ENCODE measurements at regions not wholly inside any gene's neighbourhood (a gene's known extent, or its start where the extent isn't known, plus 50 kb on each side); places are given as distances from the start of the nearest gene placed in this dataset.
"Not testable (repeated sequence)": the region's sequence is repeated elsewhere in the genome, so short reads cannot be mapped to it uniquely, and the experiment has no call there.

DNA sequence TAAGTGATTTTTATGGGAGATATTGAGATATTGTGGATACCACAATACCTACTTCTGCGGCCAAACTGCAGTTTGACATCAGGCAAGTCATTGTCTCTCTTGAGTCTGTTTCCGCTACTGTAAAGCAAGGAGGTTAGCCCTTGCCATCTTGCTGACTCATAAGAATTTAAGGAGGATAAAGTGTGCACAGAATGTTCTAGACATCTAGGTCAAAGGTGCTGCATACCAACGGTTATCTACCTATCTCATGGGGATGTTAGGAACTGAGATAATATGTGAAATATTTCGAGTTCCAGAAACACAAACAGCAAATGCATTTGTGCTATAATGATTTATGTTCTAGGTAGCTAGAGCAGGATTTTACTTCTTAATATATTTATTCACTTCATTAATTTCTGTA is 211.5 kb upstream of the NR3C2 start:
- DNase-seq (ENCODE audit: low read depth in 2 of 2), result no peak

DNA sequence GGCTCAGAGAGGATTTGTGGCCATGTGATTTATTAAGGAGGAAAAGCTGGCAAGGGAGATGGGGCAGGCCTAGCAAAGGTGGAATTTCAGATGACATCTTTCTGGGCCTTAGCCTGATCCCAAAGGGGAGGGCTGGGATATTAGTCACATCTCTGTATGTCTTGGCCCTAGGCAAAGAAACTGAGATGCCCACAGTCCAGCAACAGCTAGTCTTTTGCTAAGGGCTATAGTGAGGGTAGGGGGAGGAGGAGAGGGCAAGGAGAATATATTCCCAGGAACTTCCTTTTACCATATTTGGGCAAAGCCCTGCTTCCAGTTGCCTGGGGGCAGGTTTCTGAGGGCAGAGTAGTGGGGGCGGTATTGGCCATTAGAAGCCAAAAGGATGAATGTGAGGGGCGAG is 209.8 kb upstream of the NR3C2 start:
- no peak for DNase-seq (ENCODE audit: low read depth in 2 of 2)

DNA sequence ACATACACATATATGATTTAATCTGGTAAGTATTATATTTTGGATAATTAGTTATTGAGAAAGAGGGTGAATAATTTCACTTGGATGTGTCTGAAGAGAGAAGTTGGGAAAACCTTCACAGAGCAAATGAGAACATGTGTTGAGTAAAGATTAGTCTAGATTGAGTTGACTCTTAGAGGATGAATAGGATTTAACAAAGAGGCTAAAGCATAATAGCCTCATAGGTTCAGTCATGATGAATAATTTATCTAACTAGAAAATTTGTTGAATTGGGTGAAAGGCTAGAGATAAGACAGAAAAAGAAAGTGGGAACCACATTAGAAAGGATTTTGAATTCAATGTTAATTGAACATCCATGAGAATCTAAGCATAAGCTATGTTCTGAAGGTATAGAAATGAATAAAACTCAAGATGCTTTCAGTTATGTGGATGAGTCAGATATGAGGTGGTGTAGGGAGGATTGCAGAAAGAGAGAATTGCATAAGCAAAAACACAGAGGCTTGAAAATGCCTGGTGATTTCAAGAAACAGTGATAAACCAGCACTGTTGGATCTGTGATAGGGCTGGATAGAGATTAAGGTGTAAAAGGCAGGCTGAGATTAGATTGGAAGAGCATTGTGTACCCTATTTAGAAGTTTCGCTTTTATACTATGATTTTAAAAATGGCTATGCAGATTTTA is 207.6 kb upstream of the NR3C2 start:
- peak; percentile 0 to 3 for DNase-seq (ENCODE audit: low read depth in 2 of 2)

GRCh38 chr4:148643851-148644250 is 201.6 kb upstream of the NR3C2 start:
- no peak for DNase-seq (ENCODE audit: low read depth in 2 of 2)

- DNase-seq (ENCODE audit: low read depth in 2 of 2), result no peak
Measured at GRCh38 chr4:148642907-148643306, 200.7 kb upstream of the NR3C2 start.

DNA sequence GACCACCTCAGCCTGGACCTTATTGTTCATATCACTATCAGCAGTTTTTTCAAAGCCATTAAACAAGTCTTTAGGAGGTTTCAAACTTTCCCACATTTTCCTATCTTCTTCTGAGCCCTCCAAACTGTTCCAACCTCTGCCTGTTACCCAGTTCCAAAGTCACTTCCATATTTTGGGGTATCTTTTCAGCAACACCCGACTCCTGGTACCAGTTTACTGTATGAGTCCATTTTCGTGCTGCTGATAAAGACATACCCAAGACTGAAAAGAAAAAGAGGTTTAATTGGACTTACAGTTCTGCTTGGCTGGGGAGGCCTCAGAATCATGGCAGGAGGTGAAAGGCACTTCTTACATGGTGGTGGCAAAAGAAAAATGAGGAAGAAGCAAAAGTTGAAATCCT is 195.9 kb upstream of the NR3C2 start:
- DNase-seq (ENCODE audit: low read depth in 2 of 2), result not testable (repeated sequence)

DNA sequence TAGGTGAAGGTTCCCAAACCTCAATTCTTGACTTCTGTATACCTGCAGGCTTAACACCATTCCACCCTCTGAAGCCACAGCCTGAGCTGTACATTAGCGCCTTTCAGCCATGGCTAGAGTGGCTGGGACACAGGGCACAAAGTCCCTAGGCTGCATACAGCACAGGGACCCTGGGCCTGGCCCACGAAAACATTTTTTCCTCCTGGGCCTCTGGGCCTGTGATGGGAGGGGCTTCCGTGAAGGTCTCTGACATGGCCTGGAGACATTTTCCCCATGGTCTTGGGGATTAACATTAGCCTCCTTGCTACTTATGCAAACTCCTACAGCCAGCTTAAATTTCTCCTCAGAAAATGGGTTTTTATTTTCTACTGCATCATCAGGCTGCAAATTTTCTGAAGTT is 195.2 kb upstream of the NR3C2 start:
- DNase-seq (ENCODE audit: low read depth in 2 of 2), result not testable (repeated sequence)

GRCh38 chr4:148634476-148634875 is 192.3 kb upstream of the NR3C2 start:
- DNase-seq (ENCODE audit: low read depth in 2 of 2), result no peak

DNA sequence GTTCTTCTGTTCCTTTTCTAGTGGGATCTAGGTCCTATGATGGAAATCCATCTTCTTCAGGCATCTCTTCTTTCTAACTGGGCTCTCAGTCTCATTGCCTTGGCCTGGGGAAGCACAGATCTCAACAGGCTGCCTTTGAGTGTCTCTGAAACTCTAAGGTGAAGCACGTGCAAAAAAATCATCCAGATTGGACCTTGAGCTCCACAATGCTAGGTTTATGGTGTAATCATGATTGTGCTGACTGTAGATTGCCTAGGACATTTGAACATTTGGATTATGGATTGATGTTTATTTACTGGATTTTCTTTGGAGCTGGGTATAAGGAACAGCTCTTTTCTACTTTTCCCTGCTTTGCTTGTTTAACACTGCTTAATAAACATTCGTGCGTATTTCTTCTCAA is 191.5 kb upstream of the NR3C2 start:
- no peak for DNase-seq (ENCODE audit: low read depth in 2 of 2)

GRCh38 chr4:148632476-148632875 is 190.3 kb upstream of the NR3C2 start:
- DNase-seq (ENCODE audit: low read depth in 2 of 2), result no peak

DNA sequence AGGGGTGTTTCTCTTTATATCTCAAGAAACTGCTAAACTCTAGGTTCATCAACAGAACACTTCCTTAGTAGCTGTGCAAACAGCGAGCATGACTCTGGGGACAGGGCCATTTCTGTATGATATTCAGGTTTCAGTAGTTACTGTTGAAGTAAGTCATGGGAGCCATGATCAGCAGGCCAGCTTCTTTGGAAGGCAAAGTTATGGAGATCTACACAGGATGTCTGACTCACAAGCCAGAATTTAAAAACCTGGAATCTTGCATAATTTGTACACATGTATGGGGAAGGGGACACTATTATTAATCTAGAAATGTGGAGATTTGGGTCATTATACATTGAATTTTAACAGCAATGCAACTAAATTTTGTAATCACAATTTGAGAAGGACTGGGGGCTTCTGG is 187.8 kb upstream of the NR3C2 start:
- no peak for DNase-seq (ENCODE audit: low read depth in 2 of 2)

DNA sequence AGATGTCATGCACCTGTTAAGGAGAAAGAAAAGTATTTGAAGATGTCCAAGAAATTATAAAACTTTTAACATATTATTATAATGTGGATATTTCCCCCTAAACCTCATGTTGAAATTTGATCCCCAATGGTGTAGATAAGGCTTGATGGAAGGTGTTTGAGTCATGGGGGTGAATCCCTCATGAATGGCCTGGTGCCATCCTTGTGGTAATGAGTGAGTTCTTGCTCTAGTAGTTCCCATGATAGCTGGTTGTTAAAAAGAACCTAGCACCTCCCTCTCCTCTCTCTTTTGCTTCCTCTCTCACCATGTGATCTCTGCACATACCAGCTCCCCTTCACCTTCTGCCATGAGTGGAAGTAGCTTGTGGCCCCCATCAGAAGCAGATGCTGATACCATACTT is 176.6 kb upstream of the NR3C2 start:
- no peak for DNase-seq (ENCODE audit: low read depth in 2 of 2)

DNA sequence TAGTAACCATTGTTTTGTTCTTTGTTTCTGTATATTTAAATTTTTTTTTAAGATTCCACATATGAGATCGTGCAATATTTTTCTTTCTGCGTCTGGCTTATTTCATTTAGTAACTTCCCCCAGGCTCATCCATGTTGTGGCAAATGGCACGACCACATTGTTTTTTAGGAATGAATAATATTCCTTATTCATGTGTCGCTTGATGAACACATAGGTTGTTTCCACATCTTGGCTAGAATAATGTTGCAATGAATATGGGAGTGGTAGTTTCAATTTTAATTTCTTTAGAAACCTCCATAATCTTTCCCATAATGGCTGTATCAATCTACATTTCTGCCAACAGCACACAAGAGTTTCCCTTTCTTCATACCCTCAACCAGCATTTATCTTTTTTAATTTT is 166.8 kb upstream of the NR3C2 start:
- DNase-seq (ENCODE audit: low read depth in 2 of 2), result no peak

DNA sequence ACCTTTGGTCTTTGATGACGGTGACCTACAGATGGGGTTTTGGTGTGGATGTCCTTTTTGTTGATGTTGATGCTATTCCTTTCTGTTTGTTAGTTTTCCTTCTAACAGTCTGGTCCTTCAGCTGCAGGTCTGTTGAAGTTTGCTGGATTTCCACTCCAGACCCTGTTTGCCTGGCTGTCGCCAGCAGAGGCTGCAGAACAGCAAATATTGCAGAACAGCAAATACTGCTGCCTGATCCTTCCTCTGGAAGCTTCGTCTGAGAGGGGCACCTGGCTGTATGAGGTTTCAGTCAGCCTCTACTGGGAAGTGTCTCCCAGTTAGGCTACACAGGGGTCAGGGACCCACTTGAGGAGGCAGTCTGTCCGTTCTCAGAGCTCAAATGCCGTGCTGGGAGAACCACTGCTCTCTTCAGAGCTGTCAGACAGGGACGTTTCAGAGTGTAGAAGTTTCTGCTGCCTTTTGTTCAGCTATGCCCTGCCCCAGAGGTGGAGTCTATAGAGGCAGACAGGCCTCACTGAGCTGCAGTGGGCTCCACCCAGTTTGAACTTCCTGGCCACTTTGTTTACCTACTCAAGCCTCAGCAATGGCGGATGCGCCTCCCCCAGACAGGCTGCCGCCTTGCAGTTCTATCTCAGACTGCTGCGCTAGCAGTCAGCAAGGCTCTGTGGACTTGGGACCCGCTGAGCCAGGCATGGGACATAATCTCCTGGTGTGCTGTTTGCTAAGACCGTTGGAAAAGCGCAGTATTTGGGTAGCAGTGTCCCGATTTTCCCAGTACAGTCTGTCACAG is 156.4 kb upstream of the NR3C2 start:
- DNase-seq (ENCODE audit: low read depth in 2 of 2), result not testable (repeated sequence)

GRCh38 chr4:148589182-148589581 is 147.0 kb upstream of the NR3C2 start:
- no peak for DNase-seq (ENCODE audit: low read depth in 2 of 2)

DNA sequence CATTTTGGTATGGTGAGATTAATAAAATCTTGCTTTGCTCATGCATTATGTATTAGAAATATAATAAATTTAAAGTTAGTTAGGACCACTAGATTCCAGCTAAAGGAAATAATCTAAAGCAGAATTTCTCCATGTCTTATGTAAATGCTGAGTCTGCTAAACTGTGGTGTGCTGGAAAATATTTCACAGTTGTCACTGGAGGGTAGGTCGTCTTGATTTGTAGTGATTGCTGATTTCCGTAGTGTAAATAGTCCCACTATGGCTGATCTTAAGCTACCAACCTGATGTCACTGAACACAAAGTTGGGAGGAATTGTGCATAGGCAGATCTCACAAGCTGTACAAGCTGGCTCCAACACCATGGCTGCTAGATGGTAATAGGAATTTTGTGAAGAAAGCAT is 133.4 kb upstream of the NR3C2 start:
- DNase-seq (ENCODE audit: low read depth in 2 of 2), result no peak

DNA sequence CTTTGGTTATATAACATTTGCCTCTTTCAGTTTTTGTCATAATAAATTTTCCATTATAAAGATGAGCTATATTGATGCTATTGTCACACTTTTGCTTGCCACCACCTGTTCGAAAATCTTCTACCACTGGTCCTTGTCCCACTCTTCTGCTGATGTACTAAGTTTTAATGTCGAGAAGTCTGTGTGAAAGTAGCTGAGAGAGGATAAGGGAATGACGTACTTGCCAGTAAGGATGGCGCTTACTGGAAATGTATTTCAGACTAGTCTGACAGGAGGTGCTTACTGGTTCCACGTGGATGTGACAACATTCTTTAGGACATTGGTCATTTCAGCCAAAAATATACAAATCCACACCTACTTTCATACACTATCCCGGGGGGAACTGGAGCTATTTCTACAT is 132.7 kb upstream of the NR3C2 start:
- DNase-seq (ENCODE audit: low read depth in 2 of 2), result no peak

DNA sequence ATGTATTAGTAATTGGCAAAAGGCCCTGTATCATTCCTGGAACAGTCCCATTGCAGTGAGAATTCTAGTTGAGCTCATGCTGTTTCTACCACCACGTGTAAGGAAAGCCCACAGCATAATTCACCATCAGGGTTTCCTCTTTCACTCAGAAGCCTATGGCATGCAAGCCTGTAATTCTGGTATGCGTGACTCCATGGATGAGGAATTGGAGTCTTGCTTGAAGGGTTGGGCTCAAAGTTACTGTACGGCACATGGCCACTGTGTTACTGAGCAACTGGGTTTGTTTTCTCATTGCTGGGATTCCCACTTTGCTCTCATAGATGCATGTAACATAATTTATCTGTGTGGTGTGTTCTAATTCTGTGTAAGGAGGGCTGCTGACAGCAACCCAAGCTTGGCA is 132.3 kb upstream of the NR3C2 start:
- DNase-seq (ENCODE audit: low read depth in 2 of 2), result peak; percentile 8 to 10

- DNase-seq (ENCODE audit: low read depth in 2 of 2), result no peak
Measured at GRCh38 chr4:148574066-148574465, 131.9 kb upstream of the NR3C2 start.

- no peak for DNase-seq (ENCODE audit: low read depth in 2 of 2)
Measured at GRCh38 chr4:148573296-148573695, 131.1 kb upstream of the NR3C2 start.

DNA sequence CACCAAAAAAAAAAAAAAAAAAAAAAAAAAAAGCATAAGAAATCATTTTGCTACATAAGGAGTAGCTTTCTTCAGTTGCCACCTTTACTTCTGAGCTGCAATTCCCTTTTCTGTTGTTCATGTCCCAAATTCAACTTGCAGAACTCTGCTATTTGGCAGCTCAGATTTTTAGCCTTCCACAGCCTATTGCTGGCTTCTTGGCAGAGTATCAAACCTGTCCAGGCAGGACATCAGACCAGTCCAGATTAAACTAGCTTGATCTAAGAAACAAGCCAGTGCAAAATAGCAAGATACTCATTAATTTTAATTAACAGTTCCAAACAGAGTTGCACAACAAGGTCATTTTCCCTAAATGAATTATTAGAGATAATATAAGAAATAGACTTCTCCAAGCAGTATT is 123.6 kb upstream of the NR3C2 start:
- no peak for DNase-seq (ENCODE audit: low read depth in 2 of 2)

DNA sequence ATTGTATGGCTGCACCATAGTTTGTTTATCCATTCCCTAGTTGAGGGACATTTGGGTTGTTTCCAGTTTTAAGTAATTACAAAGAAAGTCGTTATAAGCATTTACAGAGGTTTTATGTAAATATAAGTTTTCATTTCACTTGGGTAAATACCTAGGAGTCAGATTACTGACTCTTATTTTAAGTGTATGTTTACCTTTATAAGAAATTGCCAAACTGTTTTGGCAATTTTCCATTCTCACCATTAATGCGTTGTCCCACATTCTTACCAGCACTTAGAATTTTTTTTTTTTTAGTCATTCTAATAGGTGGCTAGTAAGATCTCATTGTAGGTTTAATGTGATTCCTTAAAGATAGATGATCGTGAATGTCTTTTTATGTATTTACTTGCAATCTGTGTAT is 121.5 kb upstream of the NR3C2 start:
- DNase-seq (ENCODE audit: low read depth in 2 of 2), result no peak

GRCh38 chr4:148561467-148561866 is 119.3 kb upstream of the NR3C2 start:
- no peak for DNase-seq (ENCODE audit: low read depth in 2 of 2)

DNA sequence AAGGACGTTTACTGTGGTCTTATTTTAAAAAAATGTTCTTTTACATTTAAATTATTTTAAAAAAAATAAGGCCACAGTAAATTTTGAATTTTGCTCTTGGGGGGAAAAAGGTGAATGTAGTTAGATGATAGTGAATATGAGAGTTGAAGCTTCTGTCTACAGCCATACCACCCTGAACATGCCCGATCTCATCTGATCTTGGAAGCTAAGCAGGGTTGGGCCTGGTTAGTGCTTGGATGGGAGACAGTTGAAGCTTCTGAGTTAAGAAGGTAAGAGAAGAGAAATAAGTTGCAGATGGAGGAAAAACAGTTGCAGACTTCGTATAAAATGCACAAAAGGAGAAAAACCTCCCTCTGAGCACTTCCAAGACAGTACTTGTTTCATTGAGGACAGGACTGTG is 115.6 kb upstream of the NR3C2 start:
- DNase-seq (ENCODE audit: low read depth in 2 of 2), result no peak
